HEK293T (cell line): ENCODE measurements at regions not wholly inside any gene's neighbourhood (a gene's known extent, or its start where the extent isn't known, plus 50 kb on each side); places are given as distances from the start of the nearest gene placed in this dataset.

Experiments used
- CTCF ChIA-PET: fragments of 350-600 bp; formaldehyde crosslinking; extraction: SDS; loops from one replicate; lab custom pipeline; 2021; ENCODE audit warnings: antibody characterized with exemption, inconsistent platforms; lab: Yijun Ruan, JAX
- POLR2A ChIA-PET: fragments of 350-600 bp; formaldehyde crosslinking; extraction: SDS; loops from one replicate; lab custom pipeline; 2020; ENCODE audit warnings: antibody characterized with exemption, inconsistent platforms; lab: Yijun Ruan, JAX
- DNase-seq: peaks from one replicate; pipeline ENCODE4 v3.0.0; 2012; ENCODE audit warnings: mixed read lengths; ENCODE audit errors: extremely low spot score
- ARNT ChIP-seq: fragments of 450-650 bp; IDR thresholded peaks from 2 replicates; pipeline ENCODE4 v1.6.1; 2017; ENCODE audit warnings: mild to moderate bottlenecking
- BHLHE40 ChIP-seq: fragments of 450-650 bp; IDR thresholded peaks from 2 replicates; pipeline ENCODE4 v1.6.1; 2016; ENCODE audit warnings: mild to moderate bottlenecking, moderate library complexity, borderline replicate concordance
- CTBP1 ChIP-seq: fragments of 450-650 bp; IDR thresholded peaks from 2 replicates; pipeline ENCODE4 v1.6.1; 2016; ENCODE audit warnings: borderline replicate concordance
- ELF4 ChIP-seq: fragments of 450-650 bp; IDR thresholded peaks from 2 replicates; pipeline ENCODE4 v1.6.1; 2017; ENCODE audit warnings: antibody characterized with exemption
- FOXA1 ChIP-seq: fragments of 450-650 bp; IDR thresholded peaks from 2 replicates; pipeline ENCODE4 v1.6.1; 2016; ENCODE audit warnings: mild to moderate bottlenecking
- FOXK2 ChIP-seq: fragments of 450-650 bp; IDR thresholded peaks from 2 replicates; pipeline ENCODE4 v1.6.1; 2016; ENCODE audit warnings: mild to moderate bottlenecking
- FOXM1 ChIP-seq: fragments of 450-650 bp; IDR thresholded peaks from 2 replicates; pipeline ENCODE4 v1.6.1; 2017; ENCODE audit warnings: mild to moderate bottlenecking, borderline replicate concordance
- HDGF ChIP-seq: fragments of 450-650 bp; IDR thresholded peaks from 2 replicates; pipeline ENCODE4 v1.6.1; 2017; ENCODE audit warnings: antibody characterized with exemption, borderline replicate concordance
- L3MBTL2 ChIP-seq: fragments of 450-650 bp; conservative IDR thresholded peaks from 2 replicates; pipeline ENCODE4 v1.6.1; 2016; ENCODE audit warnings: mild to moderate bottlenecking
- LEF1 ChIP-seq: fragments of 450-650 bp; IDR thresholded peaks from 2 replicates; pipeline ENCODE4 v1.6.1; 2017; ENCODE audit warnings: mild to moderate bottlenecking, borderline replicate concordance
- NFRKB ChIP-seq: fragments of 450-650 bp; IDR thresholded peaks from 2 replicates; pipeline ENCODE4 v1.6.1; 2016; ENCODE audit warnings: mild to moderate bottlenecking, moderate library complexity
- SP1 ChIP-seq: fragments of 450-650 bp; IDR thresholded peaks from 2 replicates; pipeline ENCODE4 v1.6.1; 2017
- SUZ12 ChIP-seq: fragments of 450-650 bp; IDR thresholded peaks from 2 replicates; pipeline ENCODE4 v1.6.1; 2016; ENCODE audit warnings: mild to moderate bottlenecking
- TARDBP ChIP-seq: fragments of 450-650 bp; IDR thresholded peaks from 2 replicates; pipeline ENCODE4 v1.6.1; 2016
- ZNF384 ChIP-seq: fragments of 450-650 bp; IDR thresholded peaks from 2 replicates; pipeline ENCODE4 v1.6.1; 2016
- TF ChIP-seq, protein P1 (sequence below): fragments of 450-650 bp; IDR thresholded peaks from 2 replicates; pipeline ENCODE4 v1.6.1; 2016

DNA sequence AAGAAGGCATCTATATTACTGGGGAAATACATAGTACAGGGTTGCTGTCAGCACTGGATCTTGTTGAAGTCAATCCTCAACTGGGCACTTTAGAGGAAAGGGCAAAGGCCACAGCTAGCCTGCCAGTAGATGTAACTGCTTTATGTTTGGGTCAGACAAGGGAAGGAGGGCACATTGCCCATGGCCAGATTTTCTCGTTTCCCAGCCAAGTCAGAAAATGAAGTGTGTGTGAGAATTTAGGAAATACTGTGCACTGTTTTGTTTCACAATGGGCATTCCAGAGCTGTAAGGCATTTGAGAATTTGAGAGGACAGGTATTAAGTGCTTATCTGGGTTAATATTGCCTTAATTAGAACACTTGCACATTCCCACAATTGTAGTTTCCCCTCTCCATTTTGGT, 183.9 kb upstream of the MCHR2 start:
- DNase-seq, result no peak
- POLR2A ChIA-PET, result no interaction called here
- no peak for TF ChIP-seq TARDBP
- no peak for TF ChIP-seq BHLHE40
- no peak for TF ChIP-seq SUZ12
- TF ChIP-seq CTBP1, result no peak
- TF ChIP-seq ARNT, result no peak
- TF ChIP-seq FOXM1, result no peak
- no peak for TF ChIP-seq NFRKB
- TF ChIP-seq LEF1, result no peak
- TF ChIP-seq SP1, result no peak
- no peak for TF ChIP-seq FOXA1
- TF ChIP-seq FOXK2, result no peak
- no peak for TF ChIP-seq ZNF384
- no peak for TF ChIP-seq ELF4
- no peak for TF ChIP-seq L3MBTL2
- TF ChIP-seq HDGF, result no peak
- TF ChIP-seq, protein P1, sequence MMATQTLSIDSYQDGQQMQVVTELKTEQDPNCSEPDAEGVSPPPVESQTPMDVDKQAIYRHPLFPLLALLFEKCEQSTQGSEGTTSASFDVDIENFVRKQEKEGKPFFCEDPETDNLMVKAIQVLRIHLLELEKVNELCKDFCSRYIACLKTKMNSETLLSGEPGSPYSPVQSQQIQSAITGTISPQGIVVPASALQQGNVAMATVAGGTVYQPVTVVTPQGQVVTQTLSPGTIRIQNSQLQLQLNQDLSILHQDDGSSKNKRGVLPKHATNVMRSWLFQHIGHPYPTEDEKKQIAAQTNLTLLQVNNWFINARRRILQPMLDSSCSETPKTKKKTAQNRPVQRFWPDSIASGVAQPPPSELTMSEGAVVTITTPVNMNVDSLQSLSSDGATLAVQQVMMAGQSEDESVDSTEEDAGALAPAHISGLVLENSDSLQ, result no peak
- CTCF ChIA-PET, result no interaction called here

DNA sequence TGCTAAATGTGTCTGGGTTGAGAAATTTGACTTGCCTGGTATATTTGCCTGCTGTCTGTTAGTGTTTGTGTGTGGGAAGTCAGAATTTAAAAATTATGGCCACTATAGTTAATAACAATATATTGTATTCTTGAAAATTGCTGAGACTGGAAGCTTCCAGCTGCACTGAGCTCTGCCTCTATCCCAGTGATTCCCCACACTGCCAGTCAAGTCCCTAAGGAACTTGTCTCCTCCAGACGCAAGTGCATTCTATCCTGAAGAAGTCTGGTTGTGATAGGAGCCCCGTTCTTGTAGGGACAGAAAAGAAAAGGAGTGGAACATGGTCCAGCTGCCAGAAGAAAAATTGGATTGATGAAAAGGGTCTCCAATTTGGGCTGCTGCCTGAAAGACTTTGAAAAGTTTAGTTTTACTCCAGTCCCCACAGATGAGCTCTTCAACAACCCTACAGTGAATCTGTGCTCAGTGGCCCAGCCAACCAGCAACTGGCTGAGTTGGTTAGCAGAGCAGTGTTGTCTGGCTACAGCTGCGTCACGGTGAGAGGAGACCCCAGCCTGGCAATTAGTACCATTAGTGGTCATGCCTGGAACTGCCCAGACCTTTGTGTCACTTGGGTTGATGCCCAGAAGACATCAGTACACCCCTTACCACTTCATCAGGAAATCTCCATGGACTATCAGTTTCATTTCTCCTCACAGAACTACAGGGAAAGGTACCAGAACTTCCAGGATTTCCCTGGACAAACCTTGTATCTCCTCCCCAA, 183.1 kb upstream of the MCHR2 start:
- no peak for TF ChIP-seq TARDBP
- TF ChIP-seq L3MBTL2, result no peak
- no peak for TF ChIP-seq SUZ12
- no peak for TF ChIP-seq SP1
- TF ChIP-seq NFRKB, result no peak
- no peak for TF ChIP-seq ZNF384
- no peak for TF ChIP-seq FOXA1
- TF ChIP-seq LEF1, result no peak
- no peak for TF ChIP-seq FOXK2
- TF ChIP-seq, protein P1, result no peak
- no peak for TF ChIP-seq HDGF
- TF ChIP-seq BHLHE40, result no peak
- TF ChIP-seq ARNT, result no peak

DNA sequence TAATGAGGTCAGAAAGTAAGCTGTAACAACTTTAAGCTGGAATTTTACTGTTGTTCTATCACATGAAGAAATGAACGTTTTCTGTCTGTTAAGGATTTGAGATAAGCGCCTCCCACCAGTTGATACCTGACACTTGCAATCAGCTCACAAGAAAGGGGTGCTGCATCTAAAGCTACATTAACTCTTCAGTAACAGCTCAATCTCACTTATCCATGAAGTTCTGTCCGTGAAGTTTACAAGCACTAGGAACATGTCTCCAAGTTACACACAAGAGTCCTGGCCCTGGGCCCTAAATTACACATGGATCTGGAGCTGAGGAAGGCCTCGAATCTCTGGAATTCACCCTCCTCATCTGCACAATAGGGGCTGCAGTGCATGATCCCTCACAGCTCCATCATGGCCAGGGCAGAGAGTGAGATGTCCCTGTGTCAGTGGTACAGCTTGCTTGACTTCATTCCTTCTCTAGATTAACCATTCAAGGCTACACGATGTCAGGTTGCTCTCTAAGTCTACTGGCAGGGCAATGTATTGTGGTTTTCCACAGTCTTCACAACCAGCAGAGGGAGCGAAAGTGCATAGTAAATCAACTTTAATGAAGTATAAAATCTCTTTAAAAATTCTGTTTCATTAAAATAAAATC, 182.4 kb upstream of the MCHR2 start:
- CTCF ChIA-PET, result interaction anchor here (0.5 to 2.1 kb wide), 4 partner anchors 10 to 467 kb away, joined by 3 to 4 read pairs (median 3); no protein-coding TSS in a partner anchor
- peak; percentile 27 for DNase-seq
- TF ChIP-seq L3MBTL2 (peak; percentile 34), TARDBP (no peak), NFRKB (no peak)
- POLR2A ChIA-PET, result interaction anchor here (1.2 kb wide), 1 partner anchor 289 kb away, joined by 4 read pairs; the partner anchor contains the start of gene SIM1

More for the DNA sequence above, 183.1 kb upstream of the MCHR2 start:
- ChIA-PET POLR2A (interaction anchor here (1.2 kb wide), 1 partner anchor 288 kb away, joined by 4 read pairs; the partner anchor contains the start of gene SIM1), CTCF (interaction anchor here (1.2 to 2.1 kb wide), 2 partner anchors 17 to 284 kb away, joined by 3 to 4 read pairs; no protein-coding TSS in a partner anchor)
- DNase-seq, result no peak

DNA sequence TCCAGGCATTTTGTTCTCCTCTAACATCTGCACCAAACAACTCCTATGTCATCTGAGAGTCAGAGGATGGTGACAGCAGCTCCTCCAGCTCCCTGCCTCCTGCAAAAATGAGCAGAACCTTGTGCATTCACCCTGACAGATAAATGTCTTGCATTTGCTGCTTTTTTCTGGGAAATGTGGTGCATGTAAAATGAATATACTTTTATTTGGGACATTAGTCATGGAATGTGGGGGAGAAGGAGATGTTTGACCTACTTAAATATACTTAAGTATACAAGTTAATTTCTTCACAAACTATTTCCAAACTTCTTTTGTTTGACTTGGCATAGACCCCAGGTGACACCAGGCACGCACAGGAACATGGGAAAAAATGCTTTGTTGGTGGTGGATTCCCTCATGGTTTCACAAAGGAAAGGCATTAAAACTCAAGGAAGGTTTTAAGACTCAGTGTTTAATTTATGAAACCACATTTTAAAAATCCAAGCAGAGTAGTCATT, 181.8 kb upstream of the MCHR2 start:
- TF ChIP-seq FOXM1, result no peak
- ChIA-PET POLR2A (interaction anchor here (1.2 kb wide), 1 partner anchor 289 kb away, joined by 4 read pairs; the partner anchor contains the start of gene SIM1), CTCF (interaction anchor here (0.5 to 2.1 kb wide), 3 partner anchors 11 to 467 kb away, joined by 3 to 4 read pairs (median 3); no protein-coding TSS in a partner anchor)
- no peak for DNase-seq

DNA sequence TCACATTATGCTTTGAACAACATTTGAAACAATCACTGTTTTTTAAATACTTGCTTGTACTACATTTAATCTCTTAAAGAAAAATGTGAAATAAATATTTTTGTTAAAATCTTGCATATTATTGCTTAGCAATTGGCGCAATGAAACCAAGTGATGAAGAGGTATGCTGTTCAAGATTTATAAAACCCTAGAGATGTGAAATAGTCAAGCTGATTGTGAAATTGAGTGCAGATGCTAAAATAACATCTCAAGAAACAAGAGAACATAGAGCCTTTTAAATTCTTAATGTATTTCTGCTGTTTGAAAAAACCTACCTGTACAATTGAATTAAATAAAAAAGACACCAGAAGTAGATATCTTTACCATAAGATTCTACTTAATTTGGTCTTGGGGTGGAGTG, 179.2 kb upstream of the MCHR2 start:
- no peak for DNase-seq
- TF ChIP-seq SP1 (no peak), HDGF (no peak), FOXK2 (no peak), ZNF384 (no peak), ARNT (no peak), NFRKB (no peak), FOXA1 (no peak), BHLHE40 (no peak), ELF4 (no peak), L3MBTL2 (no peak), FOXM1 (no peak), LEF1 (no peak), TARDBP (no peak), SUZ12 (no peak), CTBP1 (no peak)
- TF ChIP-seq, protein P1, result no peak
- ChIA-PET CTCF (interaction anchor here (0.6 kb wide), 1 partner anchor 57 kb away, joined by 5 read pairs; no protein-coding TSS in a partner anchor), POLR2A (no interaction called here)
